HG02884 (cell line): ENCODE measurements at regions not wholly inside any gene's neighbourhood (a gene's known extent, or its start where the extent isn't known, plus 50 kb on each side); places are given as distances from the start of the nearest gene placed in this dataset.

Experiments used
- ATAC-seq: cut with Tn5 transposase; IDR thresholded peaks from one replicate; pipeline ENCODE4 v1.9.1; 2021; ENCODE audit warnings: mild to moderate bottlenecking, moderate library complexity; ENCODE audit not compliant: unreplicated experiment

- ATAC-seq = no peak
These were observed 292.4 kb upstream of the ADAMTS16 start for GRCh38 chr5:4847766-4848165.

GRCh38 chr5:4855036-4855435 is 285.1 kb upstream of the ADAMTS16 start:
- no peak for ATAC-seq

- no peak for ATAC-seq
These were observed 284.2 kb upstream of the ADAMTS16 start for GRCh38 chr5:4855880-4856279.

- ATAC-seq = no peak
These were observed 282.4 kb upstream of the ADAMTS16 start for GRCh38 chr5:4857761-4858160.

GRCh38 chr5:4859500-4860235 is 280.5 kb upstream of the ADAMTS16 start:
- ATAC-seq = no peak

GRCh38 chr5:4860631-4861030 is 279.5 kb upstream of the ADAMTS16 start:
- no peak for ATAC-seq

- ATAC-seq = no peak
These were observed 277.6 kb upstream of the ADAMTS16 start for GRCh38 chr5:4862500-4862899.

- ATAC-seq = no peak
These were observed 273.9 kb upstream of the ADAMTS16 start for GRCh38 chr5:4866131-4866659.

GRCh38 chr5:4866817-4867216 is 273.3 kb upstream of the ADAMTS16 start:
- ATAC-seq = no peak

- peak; percentile 82 for ATAC-seq
These were observed 271.9 kb upstream of the ADAMTS16 start for GRCh38 chr5:4868140-4868735.

- ATAC-seq = no peak
These were observed 266.5 kb upstream of the ADAMTS16 start for GRCh38 chr5:4873652-4874051.

GRCh38 chr5:4874097-4874496 is 266.0 kb upstream of the ADAMTS16 start:
- no peak for ATAC-seq

GRCh38 chr5:4875942-4876341 is 264.2 kb upstream of the ADAMTS16 start:
- ATAC-seq = no peak

GRCh38 chr5:4876804-4877203 is 263.3 kb upstream of the ADAMTS16 start:
- ATAC-seq = no peak

- no peak for ATAC-seq
These were observed 262.6 kb upstream of the ADAMTS16 start for GRCh38 chr5:4877579-4877978.

GRCh38 chr5:4879075-4879474 is 261.1 kb upstream of the ADAMTS16 start:
- ATAC-seq = no peak

GRCh38 chr5:4879693-4880303 is 260.3 kb upstream of the ADAMTS16 start:
- ATAC-seq = peak; percentile 82

- no peak for ATAC-seq
These were observed 259.8 kb upstream of the ADAMTS16 start for GRCh38 chr5:4880304-4880741.

GRCh38 chr5:4881366-4882002 is 258.6 kb upstream of the ADAMTS16 start:
- ATAC-seq = no peak

GRCh38 chr5:4882186-4882585 is 257.9 kb upstream of the ADAMTS16 start:
- no peak for ATAC-seq

- ATAC-seq = no peak
These were observed 256.8 kb upstream of the ADAMTS16 start for GRCh38 chr5:4883360-4883759.
